ENCODE measurements at regions not wholly inside any gene's neighbourhood (a gene's known extent, or its start where the extent isn't known, plus 50 kb on each side); places are given as distances from the start of the nearest gene placed in this dataset.

- Histone ChIP-seq H3K4me1 (ENCODE audit: control insufficient read depth, insufficient read depth, low read length) (no peaks in the 10 kb centered on the region), H3K9ac (ENCODE audit: low read length in 2 of 2) (no peak overlapping the region), H3K4me3 (ENCODE audit: low read length in 2 of 2) (no peak overlapping the region), H3K27me3 (ENCODE audit: control insufficient read depth in 1 of 2, insufficient read depth in 2 of 2, low read length in 2 of 2) (peaks cover 6 to 24% of the 10 kb centered on the region in 2 donors), H3K9me3 (ENCODE audit: control insufficient read depth in 2 of 2, low read length in 2 of 2) (no peaks in the 10 kb centered on the region), H3K27ac (ENCODE audit: low read length) (no peak overlapping the region), H3K36me3 (ENCODE audit: control insufficient read depth in 2 of 2, insufficient read depth in 2 of 2, low read length in 2 of 2) (no peaks in the 10 kb centered on the region)
These were observed 156.0 kb downstream of the PHETA1 start for GRCh38 chr12:111212814-111213456.

GRCh38 chr12:111211910-111212757 is 156.8 kb downstream of the PHETA1 start:
- H3K9ac ChIP-seq (ENCODE audit: low read length in 2 of 2) = no peak overlapping the region
- H3K36me3 ChIP-seq (ENCODE audit: control insufficient read depth in 2 of 2, insufficient read depth in 2 of 2, low read length in 2 of 2) = no peaks in the 10 kb centered on the region
- H3K4me3 ChIP-seq (ENCODE audit: low read length in 2 of 2) = no peak overlapping the region
- peaks cover 6 to 24% of the 10 kb centered on the region in 2 donors for H3K27me3 ChIP-seq (ENCODE audit: control insufficient read depth in 1 of 2, insufficient read depth in 2 of 2, low read length in 2 of 2)
- H3K27ac ChIP-seq (ENCODE audit: low read length) = no peak overlapping the region
- no peaks in the 10 kb centered on the region for H3K9me3 ChIP-seq (ENCODE audit: control insufficient read depth in 2 of 2, low read length in 2 of 2)
- H3K4me1 ChIP-seq (ENCODE audit: control insufficient read depth, insufficient read depth, low read length) = no peaks in the 10 kb centered on the region

- Histone ChIP-seq H3K9me3 (ENCODE audit: control insufficient read depth in 2 of 2, low read length in 2 of 2) (peaks cover 0 to 2% of the 10 kb centered on the region in 2 donors), H3K4me1 (ENCODE audit: control insufficient read depth, insufficient read depth, low read length) (no peaks in the 10 kb centered on the region), H3K27ac (ENCODE audit: low read length) (no peak overlapping the region), H3K9ac (ENCODE audit: low read length in 2 of 2) (no peak overlapping the region), H3K27me3 (ENCODE audit: control insufficient read depth in 1 of 2, insufficient read depth in 2 of 2, low read length in 2 of 2) (peaks cover 6 to 22% of the 10 kb centered on the region in 2 donors), H3K4me3 (ENCODE audit: low read length in 2 of 2) (no peak overlapping the region), H3K36me3 (ENCODE audit: control insufficient read depth in 2 of 2, insufficient read depth in 2 of 2, low read length in 2 of 2) (no peaks in the 10 kb centered on the region)
These were observed 159.1 kb downstream of the PHETA1 start for GRCh38 chr12:111209811-111210210.

- Histone ChIP-seq H3K27me3 (ENCODE audit: control insufficient read depth in 1 of 2, insufficient read depth in 2 of 2, low read length in 2 of 2) (peaks cover 6 to 28% of the 10 kb centered on the region in 2 donors), H3K27ac (ENCODE audit: low read length) (no peak overlapping the region), H3K4me3 (ENCODE audit: low read length in 2 of 2) (no peak overlapping the region), H3K9me3 (ENCODE audit: control insufficient read depth in 2 of 2, low read length in 2 of 2) (peaks cover 0 to 2% of the 10 kb centered on the region in 2 donors), H3K4me1 (ENCODE audit: control insufficient read depth, insufficient read depth, low read length) (peaks cover 3% of the 10 kb centered on the region), H3K9ac (ENCODE audit: low read length in 2 of 2) (no peak overlapping the region), H3K36me3 (ENCODE audit: control insufficient read depth in 2 of 2, insufficient read depth in 2 of 2, low read length in 2 of 2) (no peaks in the 10 kb centered on the region)
These were observed 161.1 kb downstream of the PHETA1 start for GRCh38 chr12:111207761-111208160.

- H3K9me3 ChIP-seq (ENCODE audit: control insufficient read depth in 2 of 2, low read length in 2 of 2) = peaks cover 0 to 2% of the 10 kb centered on the region in 2 donors
- peaks cover 3% of the 10 kb centered on the region for H3K4me1 ChIP-seq (ENCODE audit: control insufficient read depth, insufficient read depth, low read length)
- no peak overlapping the region for H3K9ac ChIP-seq (ENCODE audit: low read length in 2 of 2)
- H3K36me3 ChIP-seq (ENCODE audit: control insufficient read depth in 2 of 2, insufficient read depth in 2 of 2, low read length in 2 of 2) = no peaks in the 10 kb centered on the region
- H3K27ac ChIP-seq (ENCODE audit: low read length) = no peak overlapping the region
- no peak overlapping the region for H3K4me3 ChIP-seq (ENCODE audit: low read length in 2 of 2)
- H3K27me3 ChIP-seq (ENCODE audit: control insufficient read depth in 1 of 2, insufficient read depth in 2 of 2, low read length in 2 of 2) = peaks cover 8 to 37% of the 10 kb centered on the region in 2 donors
These were observed 164.1 kb downstream of the PHETA1 start for GRCh38 chr12:111204788-111205241.

- Histone ChIP-seq H3K36me3 (ENCODE audit: control insufficient read depth in 2 of 2, insufficient read depth in 2 of 2, low read length in 2 of 2) (no peaks in the 10 kb centered on the region), H3K27me3 (ENCODE audit: control insufficient read depth in 1 of 2, insufficient read depth in 2 of 2, low read length in 2 of 2) (peaks cover 8 to 37% of the 10 kb centered on the region in 2 donors), H3K9ac (ENCODE audit: low read length in 2 of 2) (no peak overlapping the region)
These were observed 164.9 kb downstream of the PHETA1 start for GRCh38 chr12:111203969-111204368.

GRCh38 chr12:111203446-111203845 is 165.4 kb downstream of the PHETA1 start:
- Histone ChIP-seq H3K4me3 (ENCODE audit: low read length in 2 of 2) (no peak overlapping the region), H3K27me3 (ENCODE audit: control insufficient read depth in 1 of 2, insufficient read depth in 2 of 2, low read length in 2 of 2) (peaks cover 8 to 37% of the 10 kb centered on the region in 2 donors), H3K27ac (ENCODE audit: low read length) (no peak overlapping the region)

More at GRCh38 chr12:111203969-111204368, 164.9 kb downstream of the PHETA1 start:
- Histone ChIP-seq H3K9me3 (ENCODE audit: control insufficient read depth in 2 of 2, low read length in 2 of 2) (peaks cover 0 to 2% of the 10 kb centered on the region in 2 donors), H3K4me1 (ENCODE audit: control insufficient read depth, insufficient read depth, low read length) (peaks cover 3% of the 10 kb centered on the region), H3K27ac (ENCODE audit: low read length) (no peak overlapping the region), H3K4me3 (ENCODE audit: low read length in 2 of 2) (no peak overlapping the region)

GRCh38 chr12:111202237-111202915 is 166.5 kb downstream of the PHETA1 start:
- no peak overlapping the region for H3K9ac ChIP-seq (ENCODE audit: low read length in 2 of 2)
- H3K27me3 ChIP-seq (ENCODE audit: control insufficient read depth in 1 of 2, insufficient read depth in 2 of 2, low read length in 2 of 2) = peaks cover 8 to 33% of the 10 kb centered on the region in 2 donors
- H3K4me1 ChIP-seq (ENCODE audit: control insufficient read depth, insufficient read depth, low read length) = peaks cover 3% of the 10 kb centered on the region

More at GRCh38 chr12:111203446-111203845, 165.4 kb downstream of the PHETA1 start:
- no peak overlapping the region for H3K9ac ChIP-seq (ENCODE audit: low read length in 2 of 2)
- peaks cover 0 to 2% of the 10 kb centered on the region in 2 donors for H3K9me3 ChIP-seq (ENCODE audit: control insufficient read depth in 2 of 2, low read length in 2 of 2)
- no peaks in the 10 kb centered on the region for H3K36me3 ChIP-seq (ENCODE audit: control insufficient read depth in 2 of 2, insufficient read depth in 2 of 2, low read length in 2 of 2)
- H3K4me1 ChIP-seq (ENCODE audit: control insufficient read depth, insufficient read depth, low read length) = peaks cover 3% of the 10 kb centered on the region

GRCh38 chr12:111201495-111202236 is 167.2 kb downstream of the PHETA1 start:
- peaks cover 8 to 33% of the 10 kb centered on the region in 2 donors for H3K27me3 ChIP-seq (ENCODE audit: control insufficient read depth in 1 of 2, insufficient read depth in 2 of 2, low read length in 2 of 2)

More at GRCh38 chr12:111202237-111202915, 166.5 kb downstream of the PHETA1 start:
- H3K4me3 ChIP-seq (ENCODE audit: low read length in 2 of 2) = no peak overlapping the region
- H3K36me3 ChIP-seq (ENCODE audit: control insufficient read depth in 2 of 2, insufficient read depth in 2 of 2, low read length in 2 of 2) = no peaks in the 10 kb centered on the region
- peaks cover 0 to 2% of the 10 kb centered on the region in 2 donors for H3K9me3 ChIP-seq (ENCODE audit: control insufficient read depth in 2 of 2, low read length in 2 of 2)
- H3K27ac ChIP-seq (ENCODE audit: low read length) = no peak overlapping the region

GRCh38 chr12:111201036-111201435 is 167.9 kb downstream of the PHETA1 start:
- no peaks in the 10 kb centered on the region for H3K9me3 ChIP-seq (ENCODE audit: control insufficient read depth in 2 of 2, low read length in 2 of 2)
- H3K27me3 ChIP-seq (ENCODE audit: control insufficient read depth in 1 of 2, insufficient read depth in 2 of 2, low read length in 2 of 2) = peaks cover 8 to 32% of the 10 kb centered on the region in 2 donors
- H3K9ac ChIP-seq (ENCODE audit: low read length in 2 of 2) = no peak overlapping the region
- H3K4me1 ChIP-seq (ENCODE audit: control insufficient read depth, insufficient read depth, low read length) = peaks cover 3% of the 10 kb centered on the region
- no peak overlapping the region for H3K4me3 ChIP-seq (ENCODE audit: low read length in 2 of 2)
- no peak overlapping the region for H3K27ac ChIP-seq (ENCODE audit: low read length)
- no peaks in the 10 kb centered on the region for H3K36me3 ChIP-seq (ENCODE audit: control insufficient read depth in 2 of 2, insufficient read depth in 2 of 2, low read length in 2 of 2)

More at GRCh38 chr12:111201495-111202236, 167.2 kb downstream of the PHETA1 start:
- no peaks in the 10 kb centered on the region for H3K36me3 ChIP-seq (ENCODE audit: control insufficient read depth in 2 of 2, insufficient read depth in 2 of 2, low read length in 2 of 2)
- H3K4me3 ChIP-seq (ENCODE audit: low read length in 2 of 2) = no peak overlapping the region
- H3K27ac ChIP-seq (ENCODE audit: low read length) = no peak overlapping the region
- H3K9me3 ChIP-seq (ENCODE audit: control insufficient read depth in 2 of 2, low read length in 2 of 2) = no peaks in the 10 kb centered on the region
- no peak overlapping the region for H3K9ac ChIP-seq (ENCODE audit: low read length in 2 of 2)
- H3K4me1 ChIP-seq (ENCODE audit: control insufficient read depth, insufficient read depth, low read length) = peaks cover 3% of the 10 kb centered on the region
